ENCODE measurements at regions not wholly inside any gene's neighbourhood (a gene's known extent, or its start where the extent isn't known, plus 50 kb on each side); places are given as distances from the start of the nearest gene placed in this dataset.

- WGBS: 64% methylated on average over 1 of the region's 1 CpG
- Histone ChIP-seq H3K9me3 (no peaks in the 10 kb centered on the region), H3K4me3 (no peak overlapping the region), H3K27me3 (no peaks in the 10 kb centered on the region), H3K4me1 (no peaks in the 10 kb centered on the region), H3K27ac (no peak overlapping the region), H3K36me3 (no peaks in the 10 kb centered on the region)
- TF ChIP-seq CTCF (IDR thresholded peaks at IDR 0.05): no peak
- TF ChIP-seq EP300 (IDR thresholded peaks at IDR 0.05): no peak
- TF ChIP-seq POLR2AphosphoS5 (IDR thresholded peaks at IDR 0.05): no peak
- TF ChIP-seq POLR2A (IDR thresholded peaks at IDR 0.05): no peak
- DNase-seq (ENCODE audit: low spot score in 2 of 2): no peak
These were observed 452.9 kb downstream of the LMO4 start for GRCh38 chr1:87781554-87781953.

GRCh38 chr1:87783315-87783714 is 454.6 kb downstream of the LMO4 start:
- Histone ChIP-seq H3K9me3 (no peaks in the 10 kb centered on the region), H3K27ac (no peak overlapping the region), H3K4me3 (no peak overlapping the region), H3K36me3 (no peaks in the 10 kb centered on the region), H3K27me3 (no peaks in the 10 kb centered on the region), H3K4me1 (no peaks in the 10 kb centered on the region)
- WGBS: 85% methylated on average over 2 of the region's 2 CpGs
- no peak for DNase-seq (ENCODE audit: low spot score in 2 of 2)
- TF ChIP-seq POLR2A (IDR thresholded peaks at IDR 0.05) (no peak), CTCF (IDR thresholded peaks at IDR 0.05) (no peak), POLR2AphosphoS5 (IDR thresholded peaks at IDR 0.05) (no peak), EP300 (IDR thresholded peaks at IDR 0.05) (no peak)

- Histone ChIP-seq H3K27ac (no peak overlapping the region), H3K36me3 (no peaks in the 10 kb centered on the region), H3K9me3 (no peaks in the 10 kb centered on the region), H3K4me3 (no peak overlapping the region), H3K4me1 (no peaks in the 10 kb centered on the region), H3K27me3 (no peaks in the 10 kb centered on the region)
- no peak for DNase-seq (ENCODE audit: low spot score in 2 of 2)
- no peak for TF ChIP-seq EP300 (IDR thresholded peaks at IDR 0.05)
- no peak for TF ChIP-seq POLR2AphosphoS5 (IDR thresholded peaks at IDR 0.05)
- no peak for TF ChIP-seq POLR2A (IDR thresholded peaks at IDR 0.05)
- TF ChIP-seq CTCF (IDR thresholded peaks at IDR 0.05): no peak
- WGBS: 69% methylated on average over 1 of the region's 1 CpG
These were observed 456.7 kb downstream of the LMO4 start for GRCh38 chr1:87785386-87785785.

GRCh38 chr1:87786229-87786628 is 457.5 kb downstream of the LMO4 start:
- 81% methylated on average over 1 of the region's 1 CpG for WGBS
- no peak overlapping the region for H3K27ac ChIP-seq
- H3K4me3 ChIP-seq: no peak overlapping the region
- TF ChIP-seq CTCF (IDR thresholded peaks at IDR 0.05): no peak
- no peak for TF ChIP-seq POLR2AphosphoS5 (IDR thresholded peaks at IDR 0.05)
- TF ChIP-seq EP300 (IDR thresholded peaks at IDR 0.05): no peak
- TF ChIP-seq POLR2A (IDR thresholded peaks at IDR 0.05): no peak
- H3K9me3 ChIP-seq: no peaks in the 10 kb centered on the region
- no peaks in the 10 kb centered on the region for H3K27me3 ChIP-seq
- no peak for DNase-seq (ENCODE audit: low spot score in 2 of 2)
- no peaks in the 10 kb centered on the region for H3K36me3 ChIP-seq
- no peaks in the 10 kb centered on the region for H3K4me1 ChIP-seq

- TF ChIP-seq POLR2A (IDR thresholded peaks at IDR 0.05) (no peak), EP300 (IDR thresholded peaks at IDR 0.05) (no peak), CTCF (IDR thresholded peaks at IDR 0.05) (no peak), POLR2AphosphoS5 (IDR thresholded peaks at IDR 0.05) (no peak)
- Histone ChIP-seq H3K9me3 (no peaks in the 10 kb centered on the region), H3K4me1 (no peaks in the 10 kb centered on the region), H3K4me3 (no peak overlapping the region), H3K27ac (no peak overlapping the region), H3K27me3 (no peaks in the 10 kb centered on the region), H3K36me3 (no peaks in the 10 kb centered on the region)
- DNase-seq (ENCODE audit: low spot score in 2 of 2): no peak
- 89% methylated on average over 5 of the region's 5 CpGs for WGBS
These were observed 458.3 kb downstream of the LMO4 start for GRCh38 chr1:87786861-87787545.

Measured in suprapubic skin (tissue), 4 donors.